Bronchial epithelial cell (primary cell): ENCODE measurements at regions not wholly inside any gene's neighbourhood (a gene's known extent, or its start where the extent isn't known, plus 50 kb on each side); places are given as distances from the start of the nearest gene placed in this dataset.

Experiments
- DNase-seq: peaks from one replicate; pipeline ENCODE4 v3.0.0-alpha.2; 2010; ENCODE audit warnings: low read depth
- FAIRE-seq: peaks from 2 replicates; lab custom pipeline; 2011; peaks lifted over from hg19 to GRCh38; lab: Jason Lieb, UNC
- H3K27me3 ChIP-seq: 2 replicates; pipeline ENCODE4 v1.5.1; 2011; ENCODE audit warnings: low read length; ENCODE audit not compliant: control insufficient read depth, insufficient read depth
- H3K36me3 ChIP-seq: 2 replicates; pipeline ENCODE4 v1.5.1; 2011; ENCODE audit warnings: low read length; ENCODE audit not compliant: control insufficient read depth, insufficient read depth
- H3K4me3 ChIP-seq: 2 replicates; pipeline ENCODE4 v1.5.1; 2011; ENCODE audit warnings: mild to moderate bottlenecking, low read depth, low read length, control low read depth
- TF ChIP-seq, protein P1 (sequence below): IDR thresholded peaks from 2 replicates; pipeline ENCODE4 v1.5.1; 2011; ENCODE audit warnings: mild to moderate bottlenecking, moderate library complexity, low read length, control low read depth, inconsistent platforms; ENCODE audit not compliant: insufficient read depth, severe bottlenecking

- no peak for DNase-seq
- TF ChIP-seq, protein P1, sequence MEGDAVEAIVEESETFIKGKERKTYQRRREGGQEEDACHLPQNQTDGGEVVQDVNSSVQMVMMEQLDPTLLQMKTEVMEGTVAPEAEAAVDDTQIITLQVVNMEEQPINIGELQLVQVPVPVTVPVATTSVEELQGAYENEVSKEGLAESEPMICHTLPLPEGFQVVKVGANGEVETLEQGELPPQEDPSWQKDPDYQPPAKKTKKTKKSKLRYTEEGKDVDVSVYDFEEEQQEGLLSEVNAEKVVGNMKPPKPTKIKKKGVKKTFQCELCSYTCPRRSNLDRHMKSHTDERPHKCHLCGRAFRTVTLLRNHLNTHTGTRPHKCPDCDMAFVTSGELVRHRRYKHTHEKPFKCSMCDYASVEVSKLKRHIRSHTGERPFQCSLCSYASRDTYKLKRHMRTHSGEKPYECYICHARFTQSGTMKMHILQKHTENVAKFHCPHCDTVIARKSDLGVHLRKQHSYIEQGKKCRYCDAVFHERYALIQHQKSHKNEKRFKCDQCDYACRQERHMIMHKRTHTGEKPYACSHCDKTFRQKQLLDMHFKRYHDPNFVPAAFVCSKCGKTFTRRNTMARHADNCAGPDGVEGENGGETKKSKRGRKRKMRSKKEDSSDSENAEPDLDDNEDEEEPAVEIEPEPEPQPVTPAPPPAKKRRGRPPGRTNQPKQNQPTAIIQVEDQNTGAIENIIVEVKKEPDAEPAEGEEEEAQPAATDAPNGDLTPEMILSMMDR = no peak
- FAIRE-seq = no peak
These were observed 589.8 kb downstream of the PRELID2 start for GRCh38 chr5:145245354-145245753.

GRCh38 chr5:145244788-145245187 lies 590.4 kb downstream of the PRELID2 start:
- TF ChIP-seq, protein P1 = no peak
- no peak for FAIRE-seq
- DNase-seq = no peak
- no peaks in the 10 kb centered on the region for H3K27me3 ChIP-seq
- H3K4me3 ChIP-seq = no peak overlapping the region
- no peaks in the 10 kb centered on the region for H3K36me3 ChIP-seq

More at GRCh38 chr5:145245354-145245753, 589.8 kb downstream of the PRELID2 start:
- Histone ChIP-seq H3K27me3 (no peaks in the 10 kb centered on the region), H3K4me3 (no peak overlapping the region), H3K36me3 (no peaks in the 10 kb centered on the region)

DNA sequence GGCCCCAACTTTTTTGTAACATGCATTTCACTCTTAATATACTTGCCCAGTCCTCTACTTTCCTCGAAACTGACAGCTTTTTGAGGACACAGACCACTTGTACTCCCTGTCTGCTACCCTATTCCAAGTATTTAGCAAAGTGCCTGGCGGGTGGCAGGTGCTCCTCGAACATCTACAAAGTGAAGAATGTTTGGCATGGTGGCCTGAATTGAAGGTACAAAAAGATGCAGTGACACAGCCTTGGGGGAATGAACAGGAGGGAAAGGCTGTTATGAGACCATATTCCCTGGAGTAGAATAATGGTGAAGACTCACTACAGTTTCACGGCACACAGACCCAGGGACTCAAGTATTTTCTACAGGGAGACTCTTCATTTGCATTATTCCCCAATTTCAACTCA lies 590.9 kb downstream of the PRELID2 start:
- FAIRE-seq = peak; percentile 86
- no peaks in the 10 kb centered on the region for H3K36me3 ChIP-seq
- no peaks in the 10 kb centered on the region for H3K27me3 ChIP-seq
- TF ChIP-seq, protein P1 = no peak
- no peak for DNase-seq
- H3K4me3 ChIP-seq = no peak overlapping the region

DNA sequence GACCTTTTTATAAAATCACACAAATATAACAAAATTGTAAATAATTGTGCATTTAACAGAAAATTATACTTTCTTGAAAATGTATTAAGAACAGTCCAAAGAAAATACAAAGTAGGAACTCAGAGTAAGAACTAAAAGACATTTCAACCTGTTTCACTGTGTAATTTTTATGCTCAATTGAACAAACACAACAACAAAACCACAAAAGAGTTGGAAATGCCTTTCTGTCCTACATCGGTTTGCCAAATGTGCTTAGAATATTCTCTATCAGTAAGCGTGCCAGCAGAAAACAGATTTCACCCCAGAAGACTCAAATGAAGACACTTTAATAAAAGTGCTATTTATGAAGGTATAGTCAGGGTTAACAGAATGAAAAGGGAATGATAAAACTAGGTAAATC lies 592.1 kb downstream of the PRELID2 start:
- no peaks in the 10 kb centered on the region for H3K36me3 ChIP-seq
- TF ChIP-seq, protein P1 = no peak
- no peak for FAIRE-seq
- no peak overlapping the region for H3K4me3 ChIP-seq
- no peak for DNase-seq
- no peaks in the 10 kb centered on the region for H3K27me3 ChIP-seq

GRCh38 chr5:145242551-145242950 lies 592.6 kb downstream of the PRELID2 start:
- Histone ChIP-seq H3K27me3 (no peaks in the 10 kb centered on the region), H3K4me3 (no peak overlapping the region), H3K36me3 (no peaks in the 10 kb centered on the region)
- FAIRE-seq (no peak), DNase-seq (no peak)
- TF ChIP-seq, protein P1 = no peak

DNA sequence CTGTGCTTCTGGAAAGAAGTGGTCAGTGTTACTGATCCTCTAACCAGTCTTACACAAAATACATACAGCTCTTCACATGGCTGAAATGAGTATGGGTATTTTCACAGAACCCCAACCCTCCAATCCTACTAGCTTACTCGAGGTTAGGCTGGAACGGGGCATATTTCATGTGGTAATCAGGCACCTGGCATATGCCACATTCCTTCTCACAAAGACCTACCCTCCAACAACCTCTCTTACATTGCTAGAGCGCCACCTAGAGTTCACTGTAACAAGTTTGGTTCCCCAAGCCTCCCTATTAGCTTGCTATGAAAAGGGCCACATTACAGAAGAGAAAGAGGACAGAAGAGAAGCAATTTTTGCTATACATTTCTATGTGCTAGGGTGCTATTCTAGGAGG lies 597.3 kb downstream of the PRELID2 start:
- H3K36me3 ChIP-seq = no peaks in the 10 kb centered on the region
- H3K4me3 ChIP-seq = no peak overlapping the region
- H3K27me3 ChIP-seq = no peaks in the 10 kb centered on the region
- no peak for FAIRE-seq
- TF ChIP-seq, protein P1 = peak; percentile 75
- DNase-seq = peak; percentile 67
